ENCODE measurements at regions not wholly inside any gene's neighbourhood (a gene's known extent, or its start where the extent isn't known, plus 50 kb on each side); places are given as distances from the start of the nearest gene placed in this dataset.

DNA sequence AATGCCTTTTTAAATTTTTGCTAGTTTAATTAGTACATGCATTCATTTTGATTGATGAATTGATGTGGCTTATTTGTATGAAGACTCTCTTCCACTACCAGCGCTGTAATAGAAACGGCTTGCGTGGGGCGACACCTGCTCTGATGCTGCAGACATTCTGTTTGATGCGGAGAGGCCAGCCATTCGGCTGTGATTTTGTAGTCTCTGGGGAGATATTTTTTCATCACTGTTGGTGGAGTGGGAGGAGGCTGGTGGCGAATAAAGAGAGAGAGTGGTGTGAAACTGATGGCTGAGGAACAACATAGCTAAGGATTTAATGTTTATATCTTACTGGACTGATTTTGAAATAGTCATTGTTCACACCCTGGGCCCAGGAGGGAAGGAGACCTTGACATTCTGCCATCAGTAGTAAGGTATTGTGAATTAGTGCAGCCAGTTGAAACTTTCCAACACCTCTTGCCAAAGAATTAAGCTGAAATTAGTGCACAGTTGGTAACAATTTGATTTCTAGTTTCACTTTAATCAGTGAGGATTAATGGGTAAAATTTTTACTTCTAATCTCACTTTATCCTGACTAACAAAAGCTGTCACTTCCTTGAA lies 224.1 kb downstream of the MTX2 start:
- TF ChIP-seq PPARA (CRISPR knock-in tag; IDR thresholded peaks at IDR 0.05; ENCODE audit: borderline replicate concordance) (no peak), ZNF8 (CRISPR knock-in tag; IDR thresholded peaks at IDR 0.05) (no peak), ZNF70 (CRISPR knock-in tag; IDR thresholded peaks at IDR 0.05) (no peak), ISL1 (CRISPR knock-in tag; IDR thresholded peaks at IDR 0.05) (no peak), ZFP3 (CRISPR knock-in tag; IDR thresholded peaks at IDR 0.05) (no peak)
